Gastrocnemius medialis (tissue), 4 donors: ENCODE measurements at regions not wholly inside any gene's neighbourhood (a gene's known extent, or its start where the extent isn't known, plus 50 kb on each side); places are given as distances from the start of the nearest gene placed in this dataset.
"Not testable (repeated sequence)": the region's sequence is repeated elsewhere in the genome, so short reads cannot be mapped to it uniquely, and the experiment has no call there.

Experiments used
- ATAC-seq, 2 donors: fragments of 150-250 bp; one replicate each; pipeline ENCODE4 v1.9.1; 2016
- DNase-seq, 2 donors: peaks; one replicate each; pipeline ENCODE4 v3.0.0-alpha.2; 2019
- H3K27ac ChIP-seq, 4 donors: fragments of 200-600 bp; sonication (generic); 1 replicate in 1 of 4; 2 replicates in 3 of 4; pipeline ENCODE4 v1.5.1; 2016 to 2018; ENCODE audit warnings: mild to moderate bottlenecking in 2 of 4, moderate library complexity in 1 of 4
- H3K27me3 ChIP-seq, 3 donors: fragments of 200-600 bp; sonication (generic) in 2 of 3; 1 replicate in 1 of 3; 2 replicates in 2 of 3; pipeline versions ENCODE4 v1.5.1 to v1.6.0; 2016 to 2019; ENCODE audit warnings: mild to moderate bottlenecking in 1 of 3, moderate library complexity in 1 of 3
- H3K36me3 ChIP-seq, 2 donors: fragments of 200-600 bp; sonication (generic) in 1 of 2; one replicate each; pipeline ENCODE4 v1.5.1; 2017 to 2018
- H3K4me1 ChIP-seq, 2 donors: fragments of 200-600 bp; sonication (generic) in 1 of 2; one replicate each; pipeline ENCODE4 v1.5.1; 2016 to 2017; ENCODE audit warnings: mild to moderate bottlenecking in 2 of 2
- H3K4me3 ChIP-seq, 4 donors: fragments of 200-600 bp; sonication (generic) in 3 of 4; 1 replicate in 1 of 4; 2 replicates in 3 of 4; pipeline ENCODE4 v1.5.1; 2016 to 2019; ENCODE audit warnings: mild to moderate bottlenecking in 2 of 4
- H3K9me3 ChIP-seq, 3 donors: fragments of 200-600 bp; sonication (generic) in 2 of 3; 1 replicate in 1 of 3; 2 replicates in 2 of 3; pipeline ENCODE4 v1.5.1; 2016 to 2019
- POLR2A ChIP-seq, 2 donors: fragments of 450-650 bp; IDR thresholded peaks; one replicate each; pipeline ENCODE4 v1.6.1; 2017; ENCODE audit warnings: antibody characterized with exemption in 2 of 2, mild to moderate bottlenecking in 2 of 2, moderate library complexity in 2 of 2
- in situ Hi-C, 4 donors: fragments of 200-750 bp; cut with MboI; loops; one replicate each; pipeline versions ENCODE4 v1.15.0 to v1.8.0; 2017; ENCODE audit warnings: low sequenced_read_pairs in 4 of 4
- intact Hi-C: fragments of 100-400 bp; cut with DNase I; formaldehyde crosslinking; loops from one replicate; pipeline ENCODE4 v1.15.1; 2023; ENCODE audit warnings: low total_unique reads
- TF ChIP-seq, protein P1 (sequence below), 5 experiments: fragments of 450-650 bp in 3 of 5; fragments of 200-600 bp in 2 of 5; sonication (generic) in 2 of 5; IDR thresholded peaks in 4 of 5; conservative IDR thresholded peaks in 1 of 5; 1 replicate in 4 of 5; 2 replicates in 1 of 5; pipeline ENCODE4 v1.5.1; 2016 to 2019; ENCODE audit warnings: antibody characterized with exemption in 5 of 5, mild to moderate bottlenecking in 3 of 5, moderate library complexity in 3 of 5

- in situ Hi-C loops (no loop called here), intact Hi-C loops (no loop called here)
- H3K27me3 ChIP-seq, result no peaks in the 10 kb centered on the region
- no peak overlapping the region for H3K4me3 ChIP-seq
- no peak for DNase-seq
- ATAC-seq, result no peak
- H3K4me1 ChIP-seq, result no peaks in the 10 kb centered on the region
- TF ChIP-seq, protein P1, sequence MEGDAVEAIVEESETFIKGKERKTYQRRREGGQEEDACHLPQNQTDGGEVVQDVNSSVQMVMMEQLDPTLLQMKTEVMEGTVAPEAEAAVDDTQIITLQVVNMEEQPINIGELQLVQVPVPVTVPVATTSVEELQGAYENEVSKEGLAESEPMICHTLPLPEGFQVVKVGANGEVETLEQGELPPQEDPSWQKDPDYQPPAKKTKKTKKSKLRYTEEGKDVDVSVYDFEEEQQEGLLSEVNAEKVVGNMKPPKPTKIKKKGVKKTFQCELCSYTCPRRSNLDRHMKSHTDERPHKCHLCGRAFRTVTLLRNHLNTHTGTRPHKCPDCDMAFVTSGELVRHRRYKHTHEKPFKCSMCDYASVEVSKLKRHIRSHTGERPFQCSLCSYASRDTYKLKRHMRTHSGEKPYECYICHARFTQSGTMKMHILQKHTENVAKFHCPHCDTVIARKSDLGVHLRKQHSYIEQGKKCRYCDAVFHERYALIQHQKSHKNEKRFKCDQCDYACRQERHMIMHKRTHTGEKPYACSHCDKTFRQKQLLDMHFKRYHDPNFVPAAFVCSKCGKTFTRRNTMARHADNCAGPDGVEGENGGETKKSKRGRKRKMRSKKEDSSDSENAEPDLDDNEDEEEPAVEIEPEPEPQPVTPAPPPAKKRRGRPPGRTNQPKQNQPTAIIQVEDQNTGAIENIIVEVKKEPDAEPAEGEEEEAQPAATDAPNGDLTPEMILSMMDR (IDR thresholded peaks at IDR 0.05 in 4 of 5, conservative IDR thresholded peaks at IDR 0.05 in 1 of 5), result no peak
- no peak for TF ChIP-seq POLR2A (IDR thresholded peaks at IDR 0.05)
- no peak overlapping the region for H3K27ac ChIP-seq
- H3K36me3 ChIP-seq, result no peaks in the 10 kb centered on the region
- H3K9me3 ChIP-seq, result no peaks in the 10 kb centered on the region
Observed at GRCh38 chr6:102911571-102911970, 1518.1 kb downstream of the GRIK2 start.

- in situ Hi-C loops, intact Hi-C loops, DNase-seq, H3K27ac ChIP-seq, H3K9me3 ChIP-seq, H3K4me3 ChIP-seq, H3K36me3 ChIP-seq, ATAC-seq, H3K27me3 ChIP-seq, H3K4me1 ChIP-seq: not testable (repeated sequence)
Observed at GRCh38 chr6:102910701-102911139, 1517.2 kb downstream of the GRIK2 start.

DNA sequence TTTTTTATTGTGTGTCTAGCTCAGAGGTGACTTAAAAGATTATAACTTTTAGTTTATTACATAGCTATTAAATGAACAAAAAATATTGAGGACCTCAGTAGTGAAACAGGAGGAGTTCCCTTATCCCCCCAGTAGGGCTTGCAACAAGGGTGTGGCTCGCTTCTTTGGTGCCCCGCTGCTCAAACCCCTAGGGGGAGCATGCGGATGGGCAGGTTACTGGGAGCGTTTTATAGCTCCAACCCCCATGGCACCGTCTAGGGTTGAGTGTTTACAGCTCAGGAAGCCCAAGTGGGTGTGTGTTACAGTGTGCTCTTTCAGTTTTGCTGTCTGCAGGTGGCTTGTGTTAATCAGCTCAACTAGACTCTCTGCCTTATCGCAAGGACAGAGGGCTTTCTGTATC lies 1513.7 kb downstream of the GRIK2 start:
- in situ Hi-C loops (no loop called here), intact Hi-C loops (no loop called here)
- no peaks in the 10 kb centered on the region for H3K4me1 ChIP-seq
- H3K27me3 ChIP-seq, result no peaks in the 10 kb centered on the region
- DNase-seq, result no peak
- no peaks in the 10 kb centered on the region for H3K36me3 ChIP-seq
- no peak overlapping the region for H3K4me3 ChIP-seq
- H3K9me3 ChIP-seq, result no peaks in the 10 kb centered on the region
- no peak for TF ChIP-seq POLR2A (IDR thresholded peaks at IDR 0.05)
- TF ChIP-seq, protein P1 (IDR thresholded peaks at IDR 0.05 in 4 of 5, conservative IDR thresholded peaks at IDR 0.05 in 1 of 5), result no peak
- H3K27ac ChIP-seq, result no peak overlapping the region
- no peak for ATAC-seq

DNA sequence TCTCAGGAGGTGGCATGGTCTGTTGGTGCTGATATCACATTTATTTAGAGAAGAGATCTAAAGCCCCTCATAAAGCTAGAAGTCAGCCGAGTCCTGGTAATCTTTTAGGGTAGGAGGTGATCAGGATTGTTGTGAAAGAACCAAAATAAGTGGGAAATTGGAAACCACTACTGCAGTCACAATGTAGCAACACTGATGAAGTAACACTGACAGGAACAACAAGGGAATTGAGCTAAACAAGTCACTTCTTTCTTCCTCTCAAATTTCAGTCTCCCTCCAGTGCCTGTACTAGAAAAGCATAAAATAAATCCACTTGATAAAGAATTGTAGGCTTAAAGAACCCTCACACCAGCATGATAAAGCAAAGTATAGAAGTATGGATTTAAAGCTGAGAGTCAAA lies 1509.0 kb downstream of the GRIK2 start:
- ATAC-seq, result no peak
- in situ Hi-C loops, result no loop called here

DNA sequence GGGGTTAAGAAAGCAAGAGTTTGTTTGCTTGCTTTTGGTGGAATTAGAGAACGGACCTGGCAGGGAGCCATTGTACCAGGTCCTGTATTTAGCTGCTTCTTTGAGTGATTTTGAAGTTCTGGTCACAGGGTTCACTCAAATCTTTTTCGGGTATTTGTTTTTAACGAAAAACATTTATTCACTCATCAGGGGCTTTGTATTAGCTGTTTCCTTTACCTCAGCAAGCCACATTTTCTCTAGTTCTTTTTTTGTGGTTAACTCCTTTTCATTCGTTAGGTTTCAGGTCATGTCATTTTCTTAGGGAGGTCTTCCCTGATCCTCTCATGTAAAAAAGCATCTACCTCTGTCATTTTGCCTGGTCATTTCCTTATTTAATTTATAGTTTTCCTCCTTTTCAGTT lies 1502.2 kb downstream of the GRIK2 start:
- Histone ChIP-seq H3K27ac (no peak overlapping the region), H3K9me3 (no peaks in the 10 kb centered on the region), H3K4me3 (no peak overlapping the region), H3K4me1 (no peaks in the 10 kb centered on the region), H3K36me3 (no peaks in the 10 kb centered on the region), H3K27me3 (no peaks in the 10 kb centered on the region)
- DNase-seq (no peak), ATAC-seq (no peak)
- intact Hi-C loops, result no loop called here
- in situ Hi-C loops, result no loop called here
- TF ChIP-seq, protein P1 (IDR thresholded peaks at IDR 0.05 in 4 of 5, conservative IDR thresholded peaks at IDR 0.05 in 1 of 5), result no peak
- no peak for TF ChIP-seq POLR2A (IDR thresholded peaks at IDR 0.05)

More for the DNA sequence above, 1509.0 kb downstream of the GRIK2 start:
- H3K9me3 ChIP-seq, result no peaks in the 10 kb centered on the region
- no peaks in the 10 kb centered on the region for H3K36me3 ChIP-seq
- TF ChIP-seq POLR2A (IDR thresholded peaks at IDR 0.05), result no peak
- TF ChIP-seq, protein P1 (IDR thresholded peaks at IDR 0.05 in 4 of 5, conservative IDR thresholded peaks at IDR 0.05 in 1 of 5), result no peak
- DNase-seq, result no peak
- no peaks in the 10 kb centered on the region for H3K27me3 ChIP-seq
- H3K4me3 ChIP-seq, result no peak overlapping the region
- intact Hi-C loops, result no loop called here
- no peaks in the 10 kb centered on the region for H3K4me1 ChIP-seq
- H3K27ac ChIP-seq, result no peak overlapping the region
